HG03354 (cell line): ENCODE measurements at regions not wholly inside any gene's neighbourhood (a gene's known extent, or its start where the extent isn't known, plus 50 kb on each side); places are given as distances from the start of the nearest gene placed in this dataset.
"Not testable (repeated sequence)": the region's sequence is repeated elsewhere in the genome, so short reads cannot be mapped to it uniquely, and the experiment has no call there.

Source experiments
- ATAC-seq: cut with Tn5 transposase; IDR thresholded peaks from one replicate; pipeline ENCODE4 v1.9.1; 2021; ENCODE audit warnings: mild to moderate bottlenecking; ENCODE audit not compliant: unreplicated experiment, poor library complexity, severe bottlenecking

GRCh38 chr2:47694451-47694850 lies 88.5 kb upstream of the MSH6 start:
- not testable (repeated sequence) for ATAC-seq

DNA sequence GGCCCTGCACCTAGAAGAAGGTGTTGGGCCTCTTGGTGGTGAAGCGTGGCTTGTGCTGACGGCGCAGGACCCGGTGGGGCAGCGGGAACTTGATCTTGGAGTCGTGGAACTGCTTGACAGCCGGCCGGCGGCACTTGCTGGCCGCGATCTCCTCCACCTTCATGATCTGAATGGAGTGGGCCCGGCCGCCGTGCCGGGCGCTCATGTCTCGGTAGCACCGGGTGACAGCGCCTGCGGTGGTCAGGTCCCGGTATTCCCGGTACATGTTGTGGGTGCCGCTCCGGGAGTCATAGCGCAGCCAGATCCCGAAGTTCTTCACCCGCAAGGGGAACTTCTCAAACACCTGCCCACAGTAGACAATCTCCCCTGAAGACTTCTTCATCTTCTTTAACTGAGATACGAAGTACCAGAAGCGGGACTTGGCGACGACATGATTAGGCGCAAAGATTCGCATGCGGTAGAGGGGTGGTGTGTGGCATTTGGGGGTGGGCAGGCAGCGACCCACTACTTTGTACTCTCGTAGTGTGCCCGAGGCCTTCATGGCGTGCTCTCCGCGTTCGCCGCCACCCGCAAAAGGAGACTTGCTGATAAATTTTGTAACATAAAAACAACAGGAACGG lies 92.1 kb upstream of the MSH6 start:
- not testable (repeated sequence) for ATAC-seq

- ATAC-seq: no peak
Measured at GRCh38 chr2:47690132-47690531, 92.8 kb upstream of the MSH6 start.

GRCh38 chr2:47689118-47689517 lies 93.8 kb upstream of the MSH6 start:
- peak; percentile 91 for ATAC-seq

DNA sequence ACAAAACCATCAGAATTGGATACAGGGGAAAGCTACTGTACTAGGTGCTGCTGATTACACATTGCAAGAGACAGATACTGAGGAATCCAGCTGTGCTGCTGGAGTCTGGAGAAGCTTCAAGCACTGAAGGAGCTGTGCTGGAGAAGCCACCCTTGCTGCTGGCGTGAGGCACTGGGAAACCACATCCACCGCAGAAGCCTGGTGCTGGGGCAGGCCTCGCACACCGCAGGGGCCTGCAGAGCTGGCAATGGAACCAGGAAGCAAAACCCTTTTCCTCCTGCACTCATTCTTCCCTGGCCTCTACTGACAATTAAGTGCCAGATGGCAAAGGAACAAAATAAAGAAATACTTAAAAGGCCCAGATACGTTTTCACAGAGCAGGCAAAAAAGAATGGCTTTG lies 94.4 kb upstream of the MSH6 start:
- no peak for ATAC-seq

DNA sequence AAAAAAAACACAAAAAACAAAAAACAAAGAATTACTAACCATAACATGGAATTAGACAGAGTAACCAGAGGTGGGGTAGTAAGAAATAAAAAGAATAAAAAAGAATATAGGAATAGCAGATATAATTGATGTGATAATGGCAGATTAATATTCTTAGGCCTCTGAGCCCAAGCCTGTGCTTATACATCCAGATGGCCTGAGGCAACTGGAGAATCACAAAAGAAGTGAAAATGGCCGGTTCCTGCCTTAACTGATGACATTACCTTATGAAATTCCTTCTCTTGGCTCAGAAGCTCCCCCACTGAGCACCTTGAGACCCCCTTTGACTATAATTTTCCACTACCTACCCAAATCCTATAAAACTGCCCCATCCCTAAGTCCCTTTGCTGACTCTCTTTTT lies 95.1 kb upstream of the MSH6 start:
- ATAC-seq: no peak

DNA sequence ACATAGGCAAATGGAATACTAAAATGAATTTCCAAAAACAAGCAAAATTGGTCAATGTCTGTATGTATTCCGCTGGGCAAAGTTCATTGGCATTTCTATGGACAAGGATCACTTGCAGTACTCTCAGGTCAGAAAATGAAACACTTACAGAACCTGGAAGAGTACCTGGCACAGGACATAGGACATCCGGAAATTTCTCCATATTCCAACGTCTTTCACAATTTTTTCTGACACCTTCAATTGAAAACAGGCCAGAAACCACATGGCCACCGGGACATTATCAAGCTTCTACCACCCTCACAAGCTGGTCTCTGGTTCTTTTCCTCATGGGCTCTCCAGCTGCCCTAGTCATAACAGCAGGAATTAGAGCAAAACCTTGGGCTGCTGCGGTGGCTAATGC lies 96.9 kb upstream of the MSH6 start:
- no peak for ATAC-seq

- no peak for ATAC-seq
Measured at GRCh38 chr2:47682216-47682749, 100.7 kb upstream of the MSH6 start.

DNA sequence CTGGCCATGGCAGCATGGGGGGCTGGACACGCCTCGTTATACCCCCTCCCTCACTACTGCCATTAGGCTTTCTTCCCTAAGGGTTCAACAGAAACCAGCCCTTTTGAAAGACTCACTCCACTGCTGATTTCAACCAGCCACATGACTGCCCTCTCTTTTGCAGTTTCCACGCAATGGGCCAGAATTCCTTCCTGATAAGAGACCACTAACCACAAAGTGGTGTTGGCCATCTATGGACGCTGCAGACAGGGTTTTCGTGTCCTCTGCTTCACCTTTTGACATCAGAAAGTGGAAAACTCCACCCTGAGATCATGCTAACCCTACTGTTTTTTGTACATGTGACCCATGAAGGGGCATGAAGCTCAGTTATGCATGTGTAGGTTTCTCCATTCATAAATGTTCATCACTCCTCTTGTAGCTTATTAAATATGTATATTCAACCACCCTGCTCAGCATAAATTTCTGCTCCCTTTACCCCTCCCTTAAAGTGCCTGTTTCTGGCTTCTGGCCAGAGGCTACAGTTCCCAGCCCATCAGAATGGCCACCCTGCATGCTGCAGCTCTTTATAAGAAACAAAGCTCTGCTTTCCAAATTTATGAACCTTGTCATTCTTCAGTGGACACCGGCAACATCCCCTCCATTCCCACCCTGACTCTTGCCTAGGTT lies 105.6 kb upstream of the KCNK12 start:
- no peak for ATAC-seq

- ATAC-seq: no peak
Measured at GRCh38 chr2:47675196-47675825, 104.5 kb upstream of the KCNK12 start.

DNA sequence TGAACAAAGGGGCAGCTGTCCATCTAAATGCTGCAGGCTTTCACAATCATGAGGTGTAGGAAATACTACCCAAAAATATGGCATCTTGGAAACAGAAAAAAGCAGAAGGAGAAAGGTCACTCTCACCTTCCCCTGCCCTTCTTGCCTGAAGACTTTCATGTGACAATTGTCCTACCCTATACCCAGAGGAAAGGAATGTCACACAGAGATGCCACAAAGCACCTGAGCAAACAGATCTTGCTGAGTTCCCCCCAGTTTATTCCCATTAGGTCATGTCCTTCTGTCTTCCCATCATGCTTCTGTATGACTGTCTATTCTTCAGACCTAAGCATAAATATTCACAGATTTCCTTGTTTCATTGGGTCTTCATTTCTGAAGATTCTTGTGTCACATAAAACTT lies 95.5 kb upstream of the KCNK12 start:
- no peak for ATAC-seq

DNA sequence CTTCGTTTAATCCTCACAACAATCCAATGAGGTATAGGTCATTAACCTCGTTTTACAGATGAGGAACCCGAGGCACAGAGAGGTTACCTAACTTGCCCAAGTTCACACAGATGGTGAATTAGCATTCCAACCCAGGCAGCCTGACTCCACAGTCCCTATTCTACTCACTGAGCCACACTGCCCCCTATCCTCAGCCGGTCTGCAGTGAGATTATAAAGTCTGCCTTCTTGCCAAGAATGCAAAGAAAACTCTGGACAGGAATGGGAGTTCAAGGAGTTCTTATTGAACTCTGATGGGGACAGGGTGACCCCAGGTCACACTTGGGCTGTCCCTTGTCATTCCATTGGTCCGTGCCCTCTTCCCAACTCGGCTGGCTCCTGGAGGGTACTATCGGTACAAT lies 94.0 kb upstream of the KCNK12 start:
- no peak for ATAC-seq

- no peak for ATAC-seq
Measured at GRCh38 chr2:47662552-47662951, 91.8 kb upstream of the KCNK12 start.

- no peak for ATAC-seq
Measured at GRCh38 chr2:47661310-47661709, 90.5 kb upstream of the KCNK12 start.

DNA sequence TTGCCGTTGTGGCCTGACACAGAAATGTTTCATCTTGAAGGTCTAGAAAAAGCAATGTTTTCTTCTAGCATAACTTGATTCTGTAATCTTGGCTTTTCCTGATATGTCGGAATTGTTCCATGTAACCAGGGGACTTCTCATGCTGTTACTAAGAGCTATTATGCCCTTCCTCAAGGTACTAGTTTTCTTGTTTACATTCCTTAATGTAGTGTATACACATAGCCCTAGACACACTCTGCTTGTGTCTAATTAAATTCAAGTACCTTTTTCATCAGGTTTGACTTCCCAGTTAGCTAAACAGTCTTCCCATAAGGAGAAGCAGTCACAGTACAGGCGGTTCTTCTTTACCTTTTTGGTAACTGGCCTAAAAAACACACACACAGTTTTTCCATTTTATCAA lies 89.4 kb upstream of the KCNK12 start:
- no peak for ATAC-seq

DNA sequence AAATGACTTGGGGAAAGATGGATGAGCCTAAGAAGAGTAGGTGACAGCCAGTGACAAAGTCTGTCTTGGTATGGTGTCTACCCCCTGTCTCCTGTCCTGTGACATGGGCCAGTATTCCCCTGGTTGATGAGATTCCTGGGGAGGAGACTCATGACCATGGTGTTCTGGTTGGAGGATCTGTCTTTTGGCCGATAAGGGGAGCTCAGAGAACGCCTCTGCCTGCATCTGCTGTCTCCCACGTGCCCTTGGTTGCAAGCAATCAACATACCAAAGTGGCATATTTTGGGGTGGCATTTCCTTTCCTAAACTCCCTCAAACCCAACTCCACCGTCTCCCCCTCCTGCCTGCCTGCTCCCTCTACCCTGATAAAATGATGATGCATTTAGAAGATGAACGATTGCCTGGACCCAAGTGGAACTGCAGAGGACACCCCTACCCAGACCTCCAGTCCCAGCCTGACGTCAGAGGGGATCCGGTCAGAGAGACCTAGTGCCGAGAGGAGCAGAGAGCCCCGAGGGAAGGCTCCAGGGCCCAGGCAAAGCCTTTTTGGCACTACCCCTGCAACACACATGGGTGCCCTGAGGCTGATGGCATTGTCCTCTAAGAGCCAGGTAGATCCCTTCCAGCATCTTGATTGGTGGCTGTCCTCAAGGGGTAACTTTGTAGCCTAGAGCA lies 88.0 kb upstream of the KCNK12 start:
- ATAC-seq: no peak

DNA sequence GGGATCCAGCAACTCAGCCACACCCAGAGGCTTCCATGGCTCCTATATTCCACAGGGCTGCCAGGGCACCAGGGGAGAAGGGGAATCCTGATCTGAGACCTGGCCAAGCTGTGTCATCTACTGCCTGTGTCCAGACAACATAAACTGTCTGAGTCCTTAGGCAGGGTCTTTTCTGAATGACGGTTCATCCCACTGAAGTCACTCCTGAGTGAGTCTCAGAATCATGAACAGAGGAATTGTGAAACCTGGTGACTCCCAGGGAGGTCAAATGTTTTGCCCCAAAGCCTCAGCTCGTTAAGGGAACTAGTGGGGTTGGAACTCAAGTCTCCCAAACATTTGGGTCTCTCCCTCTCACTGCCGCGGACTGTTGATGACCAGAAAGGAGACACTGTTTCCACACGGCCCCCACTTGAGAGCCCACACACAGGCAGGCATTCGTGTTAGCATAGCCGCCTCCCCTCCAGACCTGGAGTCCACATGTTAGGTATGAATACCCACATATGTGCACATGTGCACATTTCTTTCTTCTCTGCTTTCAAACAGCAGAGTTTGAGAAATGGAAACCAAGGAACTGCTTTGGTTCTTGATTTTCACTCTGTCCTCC lies 87.2 kb upstream of the KCNK12 start:
- ATAC-seq: no peak

GRCh38 chr2:47656715-47657600 lies 86.2 kb upstream of the KCNK12 start:
- no peak for ATAC-seq

DNA sequence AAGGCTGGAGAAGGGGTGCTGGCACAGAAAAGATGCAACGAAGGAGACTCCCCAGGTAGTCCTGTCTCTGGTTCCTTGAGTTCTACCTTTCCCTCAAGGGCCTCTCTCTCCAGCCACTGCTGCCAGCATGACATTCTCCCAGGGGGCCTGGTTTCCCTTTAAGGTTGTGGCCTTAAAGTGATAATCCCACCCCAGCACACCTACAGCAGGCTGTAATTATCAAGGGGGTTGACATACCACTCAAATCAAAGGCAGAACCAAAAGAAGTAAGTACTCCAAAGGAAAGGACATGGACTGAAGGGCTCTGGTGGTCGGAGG lies 84.7 kb upstream of the KCNK12 start:
- no peak for ATAC-seq
